Thymus (tissue), 11 donors: ENCODE measurements at regions not wholly inside any gene's neighbourhood (a gene's known extent, or its start where the extent isn't known, plus 50 kb on each side); places are given as distances from the start of the nearest gene placed in this dataset.
A peak's percentile ranks its signal among the peaks of the same experiment; 100 is the strongest.

Experiments used
- DNase-seq, 9 donors: peaks; one replicate each; pipeline ENCODE4 v3.0.0-alpha.2; 2013; ENCODE audit warnings: low spot score in 9 of 9, low read depth in 6 of 9, missing footprints in 1 of 9
- H3K27ac ChIP-seq, 2 donors: one replicate each; pipeline ENCODE4 v1.5.1; 2013; ENCODE audit warnings: control low read depth in 1 of 2, low read depth in 1 of 2, low read length in 1 of 2, mild to moderate bottlenecking in 1 of 2, moderate library complexity in 1 of 2
- H3K27me3 ChIP-seq, 2 donors: one replicate each; pipeline ENCODE4 v1.5.1; 2013; ENCODE audit warnings: low read length in 1 of 2; ENCODE audit not compliant: control insufficient read depth in 2 of 2, insufficient read depth in 1 of 2
- H3K36me3 ChIP-seq, 2 donors: one replicate each; pipeline ENCODE4 v1.5.1; 2013; ENCODE audit warnings: low read length in 1 of 2, mild to moderate bottlenecking in 1 of 2, moderate library complexity in 1 of 2; ENCODE audit not compliant: control insufficient read depth in 2 of 2, insufficient read depth in 2 of 2
- H3K4me1 ChIP-seq, 2 donors: one replicate each; pipeline ENCODE4 v1.5.1; 2013; ENCODE audit warnings: low read length in 2 of 2; ENCODE audit not compliant: control insufficient read depth in 2 of 2, insufficient read depth in 2 of 2
- H3K4me3 ChIP-seq, 2 donors: one replicate each; pipeline ENCODE4 v1.5.1; 2013; ENCODE audit warnings: low read length in 2 of 2, control low read depth in 1 of 2, mild to moderate bottlenecking in 1 of 2
- H3K9me3 ChIP-seq, 2 donors: one replicate each; pipeline ENCODE4 v1.5.1; 2013; ENCODE audit warnings: low read length in 1 of 2, mild to moderate bottlenecking in 1 of 2; ENCODE audit not compliant: control insufficient read depth in 2 of 2, insufficient read depth in 1 of 2
- WGBS: extraction: QIAGEN DNeasy Blood & Tissue Kit; methylation state at CpG from one replicate; pipeline ENCODE4 v1.1.7; 2013; 5-methylcytosine and 5-hydroxymethylcytosine counted together
- donor health status: healthy.

- no peak overlapping the region for H3K27ac ChIP-seq
- 93% methylated on average over 24 of the region's 24 CpGs for WGBS
- no peaks in the 10 kb centered on the region for H3K27me3 ChIP-seq
- H3K9me3 ChIP-seq = no peaks in the 10 kb centered on the region
- peaks cover 0 to 11% of the 10 kb centered on the region in 2 donors for H3K4me1 ChIP-seq
- DNase-seq = no peak
- no peak overlapping the region for H3K4me3 ChIP-seq
- no peaks in the 10 kb centered on the region for H3K36me3 ChIP-seq
These were observed 93.5 kb downstream of the CEBPB start for GRCh38 chr20:50283922-50284810.

GRCh38 chr20:50284811-50285375 lies 94.3 kb downstream of the CEBPB start:
- Histone ChIP-seq H3K9me3 (no peaks in the 10 kb centered on the region), H3K36me3 (no peaks in the 10 kb centered on the region), H3K27ac (no peak overlapping the region), H3K4me1 (peaks cover 0 to 11% of the 10 kb centered on the region in 2 donors), H3K4me3 (no peak overlapping the region), H3K27me3 (no peaks in the 10 kb centered on the region)
- 88% methylated on average over 10 of the region's 10 CpGs for WGBS
- no peak for DNase-seq

GRCh38 chr20:50285376-50286173 lies 94.9 kb downstream of the CEBPB start:
- no peak overlapping the region for H3K4me3 ChIP-seq
- H3K36me3 ChIP-seq = no peaks in the 10 kb centered on the region
- peaks cover 0 to 11% of the 10 kb centered on the region in 2 donors for H3K4me1 ChIP-seq
- DNase-seq = no peak
- 74% methylated on average over 21 of the region's 21 CpGs for WGBS
- H3K27me3 ChIP-seq = no peaks in the 10 kb centered on the region
- H3K27ac ChIP-seq = peak overlapping the region in 1 of 2 donors; percentile 50
- H3K9me3 ChIP-seq = no peaks in the 10 kb centered on the region

GRCh38 chr20:50286174-50286511 lies 95.5 kb downstream of the CEBPB start:
- Histone ChIP-seq H3K27me3 (no peaks in the 10 kb centered on the region), H3K4me1 (peaks cover 0 to 11% of the 10 kb centered on the region in 2 donors), H3K9me3 (no peaks in the 10 kb centered on the region), H3K4me3 (no peak overlapping the region), H3K36me3 (no peaks in the 10 kb centered on the region), H3K27ac (peak overlapping the region in 1 of 2 donors; percentile 50)
- WGBS = 94% methylated on average over 9 of the region's 9 CpGs
- DNase-seq = no peak

GRCh38 chr20:50286609-50287008 lies 96.0 kb downstream of the CEBPB start:
- no peak for DNase-seq
- H3K27ac ChIP-seq = peak overlapping the region in 1 of 2 donors; percentile 50
- no peaks in the 10 kb centered on the region for H3K27me3 ChIP-seq
- no peaks in the 10 kb centered on the region for H3K9me3 ChIP-seq
- peaks cover 0 to 11% of the 10 kb centered on the region in 2 donors for H3K4me1 ChIP-seq
- no peaks in the 10 kb centered on the region for H3K36me3 ChIP-seq
- H3K4me3 ChIP-seq = no peak overlapping the region
- WGBS = 94% methylated on average over 11 of the region's 11 CpGs

- Histone ChIP-seq H3K4me3 (no peak overlapping the region), H3K9me3 (no peaks in the 10 kb centered on the region), H3K4me1 (peaks cover 0 to 11% of the 10 kb centered on the region in 2 donors), H3K27me3 (no peaks in the 10 kb centered on the region), H3K36me3 (no peaks in the 10 kb centered on the region), H3K27ac (no peak overlapping the region)
- WGBS = 97% methylated on average over 4 of the region's 4 CpGs
- no peak for DNase-seq
These were observed 96.9 kb downstream of the CEBPB start for GRCh38 chr20:50287512-50287911.

- Histone ChIP-seq H3K9me3 (no peaks in the 10 kb centered on the region), H3K36me3 (no peaks in the 10 kb centered on the region), H3K27ac (no peak overlapping the region), H3K4me1 (peaks cover 0 to 13% of the 10 kb centered on the region in 2 donors), H3K27me3 (no peaks in the 10 kb centered on the region), H3K4me3 (no peak overlapping the region)
- WGBS = 97% methylated on average over 6 of the region's 6 CpGs
- no peak for DNase-seq
These were observed 97.5 kb downstream of the CEBPB start for GRCh38 chr20:50288128-50288623.

GRCh38 chr20:50289581-50289980 lies 99.0 kb downstream of the CEBPB start:
- peaks cover 0 to 12% of the 10 kb centered on the region in 2 donors for H3K4me1 ChIP-seq
- no peaks in the 10 kb centered on the region for H3K27me3 ChIP-seq
- whole genome bisulfite sequencing = 98% methylated on average over 10 of the region's 10 CpGs
- no peak overlapping the region for H3K27ac ChIP-seq
- no peak for DNase-seq
- H3K4me3 ChIP-seq = no peak overlapping the region
- H3K36me3 ChIP-seq = no peaks in the 10 kb centered on the region
- no peaks in the 10 kb centered on the region for H3K9me3 ChIP-seq

GRCh38 chr20:50290112-50290511 lies 99.5 kb downstream of the CEBPB start:
- DNase-seq = no peak
- Histone ChIP-seq H3K9me3 (no peaks in the 10 kb centered on the region), H3K27me3 (no peaks in the 10 kb centered on the region), H3K4me1 (peaks cover 0 to 7% of the 10 kb centered on the region in 2 donors), H3K36me3 (no peaks in the 10 kb centered on the region), H3K4me3 (no peak overlapping the region), H3K27ac (no peak overlapping the region)
- WGBS = 93% methylated on average over 12 of the region's 12 CpGs
